Testis (tissue), 2 donors: ENCODE measurements at regions not wholly inside any gene's neighbourhood (a gene's known extent, or its start where the extent isn't known, plus 50 kb on each side); places are given as distances from the start of the nearest gene placed in this dataset.

Experiments
- POLR2A ChIP-seq: fragments of 450-650 bp; IDR thresholded peaks from one replicate; pipeline ENCODE4 v1.6.1; 2017; ENCODE audit warnings: antibody characterized with exemption, mild to moderate bottlenecking, moderate library complexity
- TF ChIP-seq, protein P1 (sequence below), 3 experiments: fragments of 450-650 bp in 2 of 3; fragments of 200-600 bp in 1 of 3; sonication (generic) in 1 of 3; IDR thresholded peaks; one replicate each; pipeline ENCODE4 v1.5.1; 2016 to 2019; ENCODE audit warnings: antibody characterized with exemption in 3 of 3, mild to moderate bottlenecking in 2 of 3, moderate library complexity in 1 of 3

DNA sequence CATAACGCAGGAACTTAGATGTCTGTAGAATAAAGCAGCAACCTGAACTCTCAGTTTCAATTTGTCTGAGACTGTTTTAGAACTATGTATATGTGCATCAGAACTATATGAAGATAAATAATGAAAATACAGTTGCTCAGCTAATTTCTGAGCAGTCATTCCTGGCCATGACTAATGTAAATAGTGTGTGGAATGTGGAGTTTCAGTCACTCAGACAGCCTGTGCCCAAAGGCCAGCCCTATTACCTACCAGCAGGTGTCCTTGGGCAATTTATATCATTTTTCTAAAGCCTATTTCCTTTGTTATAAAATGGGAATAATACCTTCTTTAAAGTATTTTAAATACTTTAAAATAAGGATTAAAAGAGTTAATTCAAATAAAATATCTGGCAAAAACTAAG, 56.0 kb upstream of the RELL1 start:
- TF ChIP-seq, protein P1, sequence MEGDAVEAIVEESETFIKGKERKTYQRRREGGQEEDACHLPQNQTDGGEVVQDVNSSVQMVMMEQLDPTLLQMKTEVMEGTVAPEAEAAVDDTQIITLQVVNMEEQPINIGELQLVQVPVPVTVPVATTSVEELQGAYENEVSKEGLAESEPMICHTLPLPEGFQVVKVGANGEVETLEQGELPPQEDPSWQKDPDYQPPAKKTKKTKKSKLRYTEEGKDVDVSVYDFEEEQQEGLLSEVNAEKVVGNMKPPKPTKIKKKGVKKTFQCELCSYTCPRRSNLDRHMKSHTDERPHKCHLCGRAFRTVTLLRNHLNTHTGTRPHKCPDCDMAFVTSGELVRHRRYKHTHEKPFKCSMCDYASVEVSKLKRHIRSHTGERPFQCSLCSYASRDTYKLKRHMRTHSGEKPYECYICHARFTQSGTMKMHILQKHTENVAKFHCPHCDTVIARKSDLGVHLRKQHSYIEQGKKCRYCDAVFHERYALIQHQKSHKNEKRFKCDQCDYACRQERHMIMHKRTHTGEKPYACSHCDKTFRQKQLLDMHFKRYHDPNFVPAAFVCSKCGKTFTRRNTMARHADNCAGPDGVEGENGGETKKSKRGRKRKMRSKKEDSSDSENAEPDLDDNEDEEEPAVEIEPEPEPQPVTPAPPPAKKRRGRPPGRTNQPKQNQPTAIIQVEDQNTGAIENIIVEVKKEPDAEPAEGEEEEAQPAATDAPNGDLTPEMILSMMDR (IDR thresholded peaks at IDR 0.05): no peak
- TF ChIP-seq POLR2A: no peak
